ENCODE measurements at regions not wholly inside any gene's neighbourhood (a gene's known extent, or its start where the extent isn't known, plus 50 kb on each side); places are given as distances from the start of the nearest gene placed in this dataset.

GRCh38 chr6:23989885-23990533, 136.0 kb upstream of the NRSN1 start:
- TF ChIP-seq CTCF (IDR thresholded peaks at IDR 0.05), result no peak
- intact Hi-C loops (cut with DNase I), result no loop called here
- H3K4me1 ChIP-seq, result no peaks in the 10 kb centered on the region
- H3K27ac ChIP-seq, result no peak overlapping the region
- no peak for DNase-seq (ENCODE audit: low spot score in 2 of 2)
- no peaks in the 10 kb centered on the region for H3K27me3 ChIP-seq
- no peaks in the 10 kb centered on the region for H3K36me3 ChIP-seq
- H3K4me3 ChIP-seq, result no peak overlapping the region
- no peaks in the 10 kb centered on the region for H3K9me3 ChIP-seq

GRCh38 chr6:23994013-23994412, 132.0 kb upstream of the NRSN1 start:
- Histone ChIP-seq H3K36me3 (no peaks in the 10 kb centered on the region), H3K9me3 (no peaks in the 10 kb centered on the region), H3K27me3 (no peaks in the 10 kb centered on the region), H3K4me3 (no peak overlapping the region), H3K27ac (no peak overlapping the region), H3K4me1 (no peaks in the 10 kb centered on the region)
- TF ChIP-seq CTCF (IDR thresholded peaks at IDR 0.05), result no peak
- intact Hi-C loops (cut with DNase I), result no loop called here
- DNase-seq (ENCODE audit: low spot score in 2 of 2), result no peak

- Histone ChIP-seq H3K9me3 (no peaks in the 10 kb centered on the region), H3K4me1 (peaks cover 0 to 14% of the 10 kb centered on the region in 2 donors), H3K27ac (peak overlapping the region; percentile 77 to 81), H3K4me3 (no peak overlapping the region), H3K36me3 (no peaks in the 10 kb centered on the region), H3K27me3 (no peaks in the 10 kb centered on the region)
- TF ChIP-seq CTCF (IDR thresholded peaks at IDR 0.05), result no peak
- intact Hi-C loops (cut with DNase I), result no loop called here
- peak; percentile 9 to 85 for DNase-seq (ENCODE audit: low spot score in 2 of 2)
These were observed 122.0 kb upstream of the NRSN1 start for GRCh38 chr6:24004062-24004461.

GRCh38 chr6:24004659-24005058, 121.4 kb upstream of the NRSN1 start:
- intact Hi-C loops (cut with DNase I), result no loop called here
- no peaks in the 10 kb centered on the region for H3K36me3 ChIP-seq
- no peak for TF ChIP-seq CTCF (IDR thresholded peaks at IDR 0.05)
- H3K27me3 ChIP-seq, result no peaks in the 10 kb centered on the region
- no peak for DNase-seq (ENCODE audit: low spot score in 2 of 2)
- H3K4me1 ChIP-seq, result peaks cover 0 to 14% of the 10 kb centered on the region in 2 donors
- H3K4me3 ChIP-seq, result no peak overlapping the region
- no peaks in the 10 kb centered on the region for H3K9me3 ChIP-seq
- H3K27ac ChIP-seq, result peak overlapping the region; percentile 65 to 77

GRCh38 chr6:24006254-24006653, 119.8 kb upstream of the NRSN1 start:
- no peak for TF ChIP-seq CTCF (IDR thresholded peaks at IDR 0.05)
- H3K27me3 ChIP-seq, result no peaks in the 10 kb centered on the region
- no peak overlapping the region for H3K4me3 ChIP-seq
- H3K27ac ChIP-seq, result no peak overlapping the region
- H3K36me3 ChIP-seq, result no peaks in the 10 kb centered on the region
- H3K4me1 ChIP-seq, result peaks cover 0 to 14% of the 10 kb centered on the region in 2 donors
- DNase-seq (ENCODE audit: low spot score in 2 of 2), result no peak
- H3K9me3 ChIP-seq, result no peaks in the 10 kb centered on the region
- intact Hi-C loops (cut with DNase I), result no loop called here

GRCh38 chr6:24009319-24009718, 116.7 kb upstream of the NRSN1 start:
- no peak for DNase-seq (ENCODE audit: low spot score in 2 of 2)
- no peak for TF ChIP-seq CTCF (IDR thresholded peaks at IDR 0.05)
- Histone ChIP-seq H3K27me3 (no peaks in the 10 kb centered on the region), H3K36me3 (no peaks in the 10 kb centered on the region), H3K4me3 (no peak overlapping the region), H3K27ac (no peak overlapping the region), H3K9me3 (no peaks in the 10 kb centered on the region), H3K4me1 (peaks cover 0 to 4% of the 10 kb centered on the region in 2 donors)
- intact Hi-C loops (cut with DNase I), result no loop called here
